ENCODE measurements at regions not wholly inside any gene's neighbourhood (a gene's known extent, or its start where the extent isn't known, plus 50 kb on each side); places are given as distances from the start of the nearest gene placed in this dataset.

DNA sequence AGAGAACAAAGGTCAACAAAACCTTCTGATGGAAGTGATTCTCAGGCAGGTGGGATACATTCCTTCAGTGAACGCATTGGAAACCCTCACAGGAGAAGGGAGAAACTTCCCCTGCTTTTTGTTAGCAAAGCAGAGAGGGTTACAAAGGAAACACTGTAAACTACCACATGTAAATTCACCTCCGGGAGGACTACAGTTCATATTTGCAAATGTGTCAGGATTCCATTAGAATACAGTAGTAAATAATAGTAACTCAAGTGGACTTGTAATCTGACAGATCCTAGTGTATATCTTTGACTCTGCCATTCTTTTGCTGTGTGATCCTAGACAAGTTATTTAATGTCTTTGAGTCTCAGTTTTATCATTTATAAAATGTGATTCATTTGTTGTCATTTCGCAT lies 504.3 kb upstream of the NRP1 start:
- H3K27me3 Mint-ChIP-seq (ENCODE audit: low read depth): no peaks in the 10 kb centered on the region
- no peak overlapping the region for H3K56ac ChIP-seq (ENCODE audit: insufficient read length, low read depth, low read length)

More for the DNA sequence above, 504.3 kb upstream of the NRP1 start:
- no peak overlapping the region for H2BK12ac ChIP-seq (ENCODE audit: insufficient read length, low read depth, low read length)
- no peak overlapping the region for H2BK120ac ChIP-seq (ENCODE audit: low read depth, low read length, poor library complexity, severe bottlenecking)
- no peak overlapping the region for H3K4me2 ChIP-seq (ENCODE audit: insufficient read depth, insufficient read length, low read length)
- no peaks in the 10 kb centered on the region for H3K27me3 ChIP-seq (ENCODE audit: insufficient read depth, low read length)
- H3K9me3 ChIP-seq (ENCODE audit: control insufficient read depth, low read depth, low read length): peaks cover 6% of the 10 kb centered on the region
- no peak overlapping the region for H4K91ac ChIP-seq (ENCODE audit: insufficient read length, low read depth, low read length)
- Mint-ChIP-seq H3K9me3 (peaks cover 12 to 18% of the 10 kb centered on the region in 2 experiments), H3K36me3 (ENCODE audit: insufficient read depth in 1 of 3, low read depth in 3 of 3) (peaks cover 7 to 23% (median 15%) of the 10 kb centered on the region in 3 experiments), H3K27ac (no peak overlapping the region; a peak in 1 of 7 replicates), H3K4me1 (peaks cover 11 to 15% of the 10 kb centered on the region in 2 experiments), H3K4me3 (no peak overlapping the region)
- H3K23me2 ChIP-seq (ENCODE audit: insufficient read length, low read depth, low read length, poor library complexity, severe bottlenecking): no peaks in the 10 kb centered on the region
- TF ChIP-seq, protein P1, sequence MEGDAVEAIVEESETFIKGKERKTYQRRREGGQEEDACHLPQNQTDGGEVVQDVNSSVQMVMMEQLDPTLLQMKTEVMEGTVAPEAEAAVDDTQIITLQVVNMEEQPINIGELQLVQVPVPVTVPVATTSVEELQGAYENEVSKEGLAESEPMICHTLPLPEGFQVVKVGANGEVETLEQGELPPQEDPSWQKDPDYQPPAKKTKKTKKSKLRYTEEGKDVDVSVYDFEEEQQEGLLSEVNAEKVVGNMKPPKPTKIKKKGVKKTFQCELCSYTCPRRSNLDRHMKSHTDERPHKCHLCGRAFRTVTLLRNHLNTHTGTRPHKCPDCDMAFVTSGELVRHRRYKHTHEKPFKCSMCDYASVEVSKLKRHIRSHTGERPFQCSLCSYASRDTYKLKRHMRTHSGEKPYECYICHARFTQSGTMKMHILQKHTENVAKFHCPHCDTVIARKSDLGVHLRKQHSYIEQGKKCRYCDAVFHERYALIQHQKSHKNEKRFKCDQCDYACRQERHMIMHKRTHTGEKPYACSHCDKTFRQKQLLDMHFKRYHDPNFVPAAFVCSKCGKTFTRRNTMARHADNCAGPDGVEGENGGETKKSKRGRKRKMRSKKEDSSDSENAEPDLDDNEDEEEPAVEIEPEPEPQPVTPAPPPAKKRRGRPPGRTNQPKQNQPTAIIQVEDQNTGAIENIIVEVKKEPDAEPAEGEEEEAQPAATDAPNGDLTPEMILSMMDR (conservative IDR thresholded peaks at IDR 0.05): no peak
- H3K18ac ChIP-seq (ENCODE audit: insufficient read length, low read depth, low read length): no peak overlapping the region
- no peak overlapping the region for H4K8ac ChIP-seq (replicated peaks; ENCODE audit: insufficient read length, low read depth, low read length)
- H4K5ac ChIP-seq (ENCODE audit: insufficient read length, low read depth, low read length): no peak overlapping the region
- H2AFZ ChIP-seq (ENCODE audit: low read length): no peak overlapping the region
- no peak overlapping the region for H2BK20ac ChIP-seq (ENCODE audit: low read depth, low read length, poor library complexity, severe bottlenecking)
- H3K79me2 ChIP-seq (ENCODE audit: insufficient read depth, low read length): no peaks in the 10 kb centered on the region
- no peak for DNase-seq
- no peaks in the 10 kb centered on the region for H4K20me1 ChIP-seq (ENCODE audit: control insufficient read depth, insufficient read depth, insufficient read length)
- H3K79me1 ChIP-seq (ENCODE audit: insufficient read depth, low read depth, low read length, poor library complexity, severe bottlenecking): no peaks in the 10 kb centered on the region
- no peak overlapping the region for H3K27ac ChIP-seq (ENCODE audit: insufficient read length, low read depth, low read length)
- no CpG with 5 or more reads among the region's 3 CpGs for WGBS (ENCODE audit: extremely low coverage, insufficient read length, low lambda C conversion rate)
- no peak overlapping the region for H3T11ph ChIP-seq (ENCODE audit: low read length)
- H2AK5ac ChIP-seq (ENCODE audit: insufficient read length, low read length): no peak overlapping the region
- H3K9ac ChIP-seq (ENCODE audit: extremely low read depth, insufficient read length, low read length): no peak overlapping the region
- H2BK15ac ChIP-seq (ENCODE audit: low read depth, low read length): no peak overlapping the region
- no peak overlapping the region for H3K4ac ChIP-seq (ENCODE audit: low read depth, low read length)
- no peak overlapping the region for H2BK5ac ChIP-seq (ENCODE audit: insufficient read length, low read length)
- H3K14ac ChIP-seq (ENCODE audit: insufficient read depth, low read length): no peak overlapping the region
- H3K4me1 ChIP-seq (ENCODE audit: insufficient read depth, low read length): no peaks in the 10 kb centered on the region
- H3K23ac ChIP-seq (ENCODE audit: insufficient read length, low read depth, low read length): no peak overlapping the region

Data from H9 (cell line).